ENCODE measurements at regions not wholly inside any gene's neighbourhood (a gene's known extent, or its start where the extent isn't known, plus 50 kb on each side); places are given as distances from the start of the nearest gene placed in this dataset.
"Not testable (repeated sequence)": the region's sequence is repeated elsewhere in the genome, so short reads cannot be mapped to it uniquely, and the experiment has no call there.

GRCh38 chr4:52157071-52157470, 106.0 kb downstream of the SPATA18 start:
- not testable (repeated sequence) for TF ChIP-seq CTCF (conservative IDR thresholded peaks at IDR 0.05; ENCODE audit: low read length); EZH2phosphoT487 (IDR thresholded peaks at IDR 0.05; ENCODE audit: borderline replicate concordance, low read depth, low read length)
